ENCODE measurements at regions not wholly inside any gene's neighbourhood (a gene's known extent, or its start where the extent isn't known, plus 50 kb on each side); places are given as distances from the start of the nearest gene placed in this dataset.

DNA sequence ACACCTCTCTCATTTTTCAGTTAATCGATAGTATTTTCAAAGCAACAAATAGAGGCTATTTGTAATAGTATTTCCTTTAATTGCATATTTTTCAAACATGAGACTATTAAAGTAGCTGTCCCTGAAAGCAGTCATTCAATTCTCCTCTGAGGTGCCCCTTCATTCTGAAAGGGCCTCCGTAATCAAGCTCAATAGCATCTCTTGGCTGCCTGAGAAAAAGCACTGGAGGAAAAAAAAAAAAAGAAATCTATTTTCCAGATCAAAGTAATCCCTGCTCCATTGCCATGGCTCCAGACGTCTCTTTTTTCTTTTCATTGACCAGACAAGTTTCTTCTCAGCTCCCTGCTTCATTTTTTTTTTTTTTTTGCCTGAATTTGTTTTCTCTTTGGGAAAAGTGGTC lies 154.5 kb upstream of the BLID start:
- TF ChIP-seq CTCF (IDR thresholded peaks at IDR 0.05) (no peak), POLR2AphosphoS5 (IDR thresholded peaks at IDR 0.05; ENCODE audit: insufficient read depth in 1 of 2, low read depth in 1 of 2) (no peak)

Data from vagina (tissue), 2 donors.